GM19372 (cell line): ENCODE measurements at regions not wholly inside any gene's neighbourhood (a gene's known extent, or its start where the extent isn't known, plus 50 kb on each side); places are given as distances from the start of the nearest gene placed in this dataset.

ENCODE experiments used
- ATAC-seq: cut with Tn5 transposase; IDR thresholded peaks from one replicate; pipeline ENCODE4 v1.9.1; 2021; ENCODE audit warnings: mild to moderate bottlenecking, low read depth, moderate library complexity; ENCODE audit not compliant: unreplicated experiment

- no peak for ATAC-seq
These were observed 347.7 kb downstream of the FBXO8 start for GRCh38 chr4:173935622-173936405.

DNA sequence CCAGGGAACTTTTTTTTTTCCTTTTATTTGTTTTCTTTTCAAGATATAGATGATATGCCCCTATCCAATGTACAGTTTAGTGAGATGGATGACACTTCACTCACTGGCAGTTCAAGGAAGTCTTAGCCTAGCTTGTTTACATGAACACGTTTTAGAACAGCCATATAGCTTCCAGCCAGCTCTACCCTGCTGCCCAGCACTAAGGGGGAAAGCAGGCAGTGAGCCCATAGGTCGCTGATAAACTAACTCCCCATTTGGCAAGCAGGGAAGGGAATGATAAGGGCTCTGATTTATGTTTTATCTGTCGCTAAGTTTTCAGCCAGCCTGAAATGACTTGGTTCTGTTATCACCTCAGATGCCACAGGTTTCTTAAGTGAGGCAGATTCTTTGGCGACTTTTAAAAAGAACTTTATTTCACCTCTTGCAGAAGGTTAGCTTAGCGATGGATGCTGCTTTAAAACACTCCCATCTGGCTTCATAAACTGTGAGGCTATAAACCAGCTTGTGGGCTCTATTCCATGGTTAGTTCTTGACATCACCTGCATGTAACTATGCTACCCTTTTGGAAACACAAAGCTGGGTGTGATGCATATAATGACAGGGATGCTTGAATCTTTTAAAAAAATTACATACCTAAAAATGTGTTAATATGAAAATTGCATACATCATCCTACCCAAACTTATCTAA is 348.4 kb downstream of the FBXO8 start:
- ATAC-seq = no peak

DNA sequence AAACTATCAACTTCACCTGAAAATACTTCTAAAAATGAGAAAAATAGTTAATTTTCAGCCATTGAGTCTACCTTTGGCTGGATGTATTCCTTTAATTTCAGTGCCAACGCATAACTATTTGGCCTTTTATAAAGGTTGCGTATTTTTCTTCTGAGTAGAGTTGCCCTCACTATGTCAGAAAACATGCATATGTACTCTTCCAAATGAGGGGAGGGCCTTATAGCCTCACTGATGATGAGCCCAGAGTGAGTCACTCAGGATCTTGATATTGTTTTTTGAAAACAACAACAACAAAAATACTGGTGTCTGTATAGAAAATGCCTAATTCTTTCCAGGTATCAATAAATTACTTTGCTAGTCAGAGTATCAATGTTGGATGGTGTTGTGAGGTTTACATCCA is 349.3 kb downstream of the FBXO8 start:
- no peak for ATAC-seq

DNA sequence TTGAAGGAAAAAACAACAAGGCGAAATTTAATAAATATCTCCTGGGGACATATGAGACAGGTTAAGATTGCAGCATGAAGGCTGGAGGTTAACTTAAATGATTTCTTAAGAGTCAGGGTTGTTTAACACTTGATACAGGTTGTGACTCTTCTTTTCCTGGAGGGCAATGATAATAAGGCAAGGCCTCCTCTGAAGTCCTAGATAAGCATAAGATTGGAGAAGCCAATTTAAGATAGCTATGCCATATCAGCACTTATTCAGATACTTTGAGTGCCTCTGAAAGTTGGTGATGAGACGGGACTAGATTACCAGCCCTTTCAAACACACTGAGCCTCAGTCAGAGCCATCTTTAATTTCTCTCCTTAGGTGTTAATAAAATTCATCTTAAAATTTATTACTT is 350.8 kb downstream of the FBXO8 start:
- no peak for ATAC-seq

DNA sequence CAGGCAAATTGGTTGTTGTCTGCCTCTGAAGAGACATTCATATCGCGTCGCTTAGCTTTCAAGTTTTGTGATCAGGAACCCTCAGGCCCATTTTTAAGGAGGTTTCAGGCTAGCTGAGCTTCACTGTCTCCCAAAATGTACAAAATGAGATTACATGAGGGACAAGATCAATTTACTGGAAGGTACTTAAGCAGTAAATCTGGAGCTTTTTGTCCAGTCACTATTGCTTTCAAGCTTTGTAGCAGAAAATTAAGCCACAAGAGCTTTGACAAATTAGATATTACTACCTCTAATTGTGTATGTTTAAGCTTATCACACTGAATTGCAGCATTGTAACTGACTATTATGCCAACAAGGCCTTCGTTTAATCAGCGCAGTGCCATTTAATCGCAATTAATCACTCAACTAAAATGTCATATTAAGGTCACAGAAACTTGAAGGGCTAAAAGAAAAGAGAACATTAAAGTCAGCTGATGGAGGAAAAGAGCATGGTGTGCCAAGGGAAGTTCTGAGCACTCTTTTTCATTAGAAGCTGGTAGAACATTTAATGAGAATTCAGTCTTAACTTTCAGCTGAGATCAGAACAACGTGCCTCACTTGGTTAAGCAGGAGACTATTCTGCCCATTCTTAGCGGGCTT is 353.0 kb downstream of the FBXO8 start:
- ATAC-seq = no peak

DNA sequence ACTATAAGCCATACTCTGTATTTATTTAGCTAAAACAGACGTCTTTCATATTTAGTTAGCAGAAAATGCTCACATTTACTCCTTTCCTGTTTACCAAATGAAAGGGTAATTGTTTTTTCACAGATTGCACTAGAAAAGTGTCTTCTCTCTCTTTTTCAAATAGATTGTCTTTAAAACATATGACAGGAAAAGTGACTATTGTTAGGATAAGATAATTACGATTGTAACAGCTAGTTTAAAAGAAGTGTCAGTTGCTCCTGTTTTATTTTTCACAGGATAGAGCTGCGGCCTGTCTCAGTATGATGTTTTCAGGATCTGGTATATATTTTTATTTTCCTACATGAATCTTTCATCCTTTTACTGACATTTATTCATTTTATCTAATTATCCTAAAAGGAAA is 353.5 kb downstream of the FBXO8 start:
- no peak for ATAC-seq

- ATAC-seq = no peak
These were observed 358.9 kb downstream of the FBXO8 start for GRCh38 chr4:173924561-173924960.

DNA sequence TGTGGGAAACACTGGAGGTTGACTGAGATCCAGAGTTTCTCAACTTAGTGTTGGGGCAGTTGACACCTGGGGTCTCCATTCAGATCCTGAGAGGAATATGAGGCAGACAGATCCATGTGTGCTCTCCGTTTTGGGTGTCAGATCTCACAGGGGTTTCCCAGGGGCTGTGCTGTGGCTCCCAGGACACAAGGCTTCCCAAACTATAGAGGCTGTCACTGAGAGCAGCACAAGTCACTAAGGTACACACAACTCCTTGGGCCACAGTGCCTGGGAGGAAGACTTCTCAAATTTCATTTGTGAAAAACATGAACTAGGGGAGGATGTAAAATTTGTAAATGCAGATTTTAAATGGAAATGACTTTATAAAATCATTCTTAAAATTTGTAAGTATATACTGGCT is 363.6 kb downstream of the FBXO8 start:
- ATAC-seq = no peak

DNA sequence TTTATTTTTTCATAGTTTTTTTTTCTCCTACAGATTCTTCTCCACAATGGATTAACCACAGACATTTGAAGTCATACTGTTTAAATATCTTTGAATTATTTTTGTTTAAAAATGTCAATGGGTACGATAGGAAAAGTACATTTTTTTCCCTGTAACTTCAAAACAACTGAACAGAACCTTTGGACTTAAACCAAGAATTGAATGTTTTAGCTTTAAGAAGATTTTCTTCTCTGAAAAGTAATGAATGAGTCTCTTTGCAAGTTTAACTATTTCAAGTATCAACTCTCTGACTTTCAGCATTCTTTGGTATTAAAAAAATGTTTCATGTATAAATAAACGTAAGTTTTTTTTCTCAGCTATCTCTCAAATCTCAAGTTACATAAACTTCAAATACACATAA is 364.3 kb downstream of the FBXO8 start:
- no peak for ATAC-seq

GRCh38 chr4:173917255-173917960 is 366.1 kb downstream of the FBXO8 start:
- ATAC-seq = no peak

DNA sequence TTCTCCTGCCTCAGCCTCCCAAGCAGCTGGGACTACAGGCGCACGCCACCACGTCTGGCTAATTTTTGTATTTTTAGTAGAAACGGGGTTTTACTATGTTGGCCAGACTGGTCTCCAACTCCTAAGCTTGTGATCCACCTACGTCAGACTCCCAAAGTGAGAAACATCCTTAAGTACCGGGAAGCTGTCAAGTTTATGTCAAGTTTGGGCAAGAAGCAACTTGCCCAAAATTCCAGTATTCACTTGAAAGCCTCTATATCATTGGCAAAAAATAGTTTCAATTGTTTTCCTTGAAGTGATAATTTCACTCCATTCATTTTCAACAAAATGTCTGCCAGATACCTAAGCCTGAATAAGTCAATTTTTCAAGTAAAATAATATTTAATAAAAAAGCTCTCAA is 370.0 kb downstream of the FBXO8 start:
- ATAC-seq = no peak

DNA sequence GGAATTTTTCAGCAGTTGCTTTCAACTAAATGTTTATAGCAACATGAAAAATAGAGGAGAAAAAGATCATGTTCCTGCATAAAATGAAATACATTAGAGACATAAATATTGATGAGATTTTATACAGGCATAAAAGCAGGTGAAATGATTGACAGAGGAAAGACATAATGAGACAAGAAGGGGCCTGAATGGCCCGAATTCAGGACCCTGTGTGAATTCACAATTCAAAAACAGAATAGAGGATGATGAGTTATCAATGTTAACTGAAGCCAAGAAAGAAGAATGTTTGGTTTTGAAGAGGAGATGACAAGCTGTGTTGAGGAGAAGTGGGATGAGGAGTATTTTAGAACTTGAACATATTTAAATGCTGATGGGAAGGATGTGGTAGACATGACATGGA is 371.1 kb downstream of the FBXO8 start:
- no peak for ATAC-seq

GRCh38 chr4:173910891-173911290 is 372.6 kb downstream of the FBXO8 start:
- ATAC-seq = no peak

GRCh38 chr4:173909294-173909693 is 374.2 kb downstream of the FBXO8 start:
- no peak for ATAC-seq

GRCh38 chr4:173899813-173900212 is 369.8 kb upstream of the HAND2 start:
- ATAC-seq = no peak

GRCh38 chr4:173891072-173891471 is 361.0 kb upstream of the HAND2 start:
- ATAC-seq = no peak

GRCh38 chr4:173883821-173884220 is 353.8 kb upstream of the HAND2 start:
- no peak for ATAC-seq

- no peak for ATAC-seq
These were observed 350.9 kb upstream of the HAND2 start for GRCh38 chr4:173880897-173881296.

GRCh38 chr4:173879509-173879908 is 349.5 kb upstream of the HAND2 start:
- no peak for ATAC-seq

GRCh38 chr4:173878701-173879100 is 348.7 kb upstream of the HAND2 start:
- ATAC-seq = no peak

GRCh38 chr4:173871643-173872042 is 341.6 kb upstream of the HAND2 start:
- no peak for ATAC-seq
